ENCODE measurements at regions not wholly inside any gene's neighbourhood (a gene's known extent, or its start where the extent isn't known, plus 50 kb on each side); places are given as distances from the start of the nearest gene placed in this dataset.

DNA sequence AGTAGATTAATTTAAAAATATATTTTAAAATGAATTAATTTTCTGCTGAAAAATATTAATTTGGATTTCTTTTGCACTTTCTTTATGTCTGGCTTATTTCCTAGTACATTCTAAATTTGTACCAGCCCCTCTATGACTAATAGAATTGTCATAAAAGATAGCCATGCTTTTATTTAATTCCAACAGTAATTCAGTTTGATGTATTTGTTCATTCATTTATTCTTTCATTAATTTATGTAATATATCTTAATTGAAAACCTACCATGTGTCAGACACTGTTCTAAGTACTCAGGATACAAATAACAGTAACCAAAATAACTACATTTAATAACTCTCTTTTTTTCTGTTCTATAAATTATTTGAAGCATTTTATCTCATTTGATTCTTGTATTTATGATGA lies 264.0 kb upstream of the CCDC179 start:
- TF ChIP-seq CTCF (IDR thresholded peaks at IDR 0.05; ENCODE audit: low read length) = no peak
- no peak for TF ChIP-seq EZH2 (optimal IDR thresholded peaks at IDR 0.05; ENCODE audit: low read depth, low read length)

Data from MM.1S (cell line).